ENCODE measurements at regions not wholly inside any gene's neighbourhood (a gene's known extent, or its start where the extent isn't known, plus 50 kb on each side); places are given as distances from the start of the nearest gene placed in this dataset.
A peak's percentile ranks its signal among the peaks of the same experiment; 100 is the strongest.

- Histone ChIP-seq H3K27ac (ENCODE audit: low read depth, low read length) (no peak overlapping the region), H3K36me3 (ENCODE audit: insufficient read depth, low read length) (no peaks in the 10 kb centered on the region), H3K9me3 (ENCODE audit: insufficient read depth, low read depth, low read length) (no peaks in the 10 kb centered on the region), H3K27me3 (ENCODE audit: insufficient read depth, low read length) (no peaks in the 10 kb centered on the region), H3K4me2 (ENCODE audit: low read length) (no peak overlapping the region), H2AFZ (ENCODE audit: low read depth, low read length) (no peak overlapping the region), H4K20me1 (ENCODE audit: insufficient read depth, low read length) (no peaks in the 10 kb centered on the region), H3K4me1 (ENCODE audit: insufficient read depth, low read length) (no peaks in the 10 kb centered on the region), H3K9ac (ENCODE audit: low read length) (no peak overlapping the region), H3K4me3 (ENCODE audit: insufficient read depth, low read depth, low read length) (no peak overlapping the region), H3K79me2 (ENCODE audit: insufficient read depth, low read length) (no peaks in the 10 kb centered on the region)
- H3K4me3 Mint-ChIP-seq (ENCODE audit: unreplicated experiment): no peak overlapping the region
- no peaks in the 10 kb centered on the region for H3K9me3 Mint-ChIP-seq (ENCODE audit: unreplicated experiment)
- no peak for DNase-seq (ENCODE audit: low read depth)
- H3K4me1 Mint-ChIP-seq (ENCODE audit: low read depth, unreplicated experiment): no peaks in the 10 kb centered on the region
- TF ChIP-seq CTCF (IDR thresholded peaks at IDR 0.05; ENCODE audit: insufficient read depth, low read depth, low read length): no peak
- no peak for TF ChIP-seq EZH2 (IDR thresholded peaks at IDR 0.05; ENCODE audit: insufficient read depth, low read length)
- H3K27me3 Mint-ChIP-seq (ENCODE audit: low read depth, unreplicated experiment): no peaks in the 10 kb centered on the region
- no peak overlapping the region for H3K27ac Mint-ChIP-seq (ENCODE audit: unreplicated experiment)
- FAIRE-seq: no peak
- no peaks in the 10 kb centered on the region for H3K36me3 Mint-ChIP-seq (ENCODE audit: low read depth, unreplicated experiment)
These were observed 149.7 kb upstream of the STARD13 start for GRCh38 chr13:33435207-33435606.

GRCh38 chr13:33438918-33439317 lies 153.4 kb upstream of the STARD13 start:
- no peaks in the 10 kb centered on the region for H4K20me1 ChIP-seq (ENCODE audit: insufficient read depth, low read length)
- no peaks in the 10 kb centered on the region for H3K36me3 ChIP-seq (ENCODE audit: insufficient read depth, low read length)
- H2AFZ ChIP-seq (ENCODE audit: low read depth, low read length): no peak overlapping the region
- TF ChIP-seq EZH2 (IDR thresholded peaks at IDR 0.05; ENCODE audit: insufficient read depth, low read length) (no peak), CTCF (IDR thresholded peaks at IDR 0.05; ENCODE audit: insufficient read depth, low read depth, low read length) (no peak)
- H3K4me1 ChIP-seq (ENCODE audit: insufficient read depth, low read length): no peaks in the 10 kb centered on the region
- no peak overlapping the region for H3K4me2 ChIP-seq (ENCODE audit: low read length)
- H3K27me3 ChIP-seq (ENCODE audit: insufficient read depth, low read length): no peaks in the 10 kb centered on the region
- Mint-ChIP-seq H3K27ac (ENCODE audit: unreplicated experiment) (no peak overlapping the region), H3K36me3 (ENCODE audit: low read depth, unreplicated experiment) (no peaks in the 10 kb centered on the region), H3K9me3 (ENCODE audit: unreplicated experiment) (no peaks in the 10 kb centered on the region), H3K27me3 (ENCODE audit: low read depth, unreplicated experiment) (no peaks in the 10 kb centered on the region), H3K4me3 (ENCODE audit: unreplicated experiment) (no peak overlapping the region), H3K4me1 (ENCODE audit: low read depth, unreplicated experiment) (no peaks in the 10 kb centered on the region)
- H3K79me2 ChIP-seq (ENCODE audit: insufficient read depth, low read length): no peaks in the 10 kb centered on the region
- DNase-seq (ENCODE audit: low read depth) (no peak), FAIRE-seq (no peak)
- H3K27ac ChIP-seq (ENCODE audit: low read depth, low read length): no peak overlapping the region
- no peaks in the 10 kb centered on the region for H3K9me3 ChIP-seq (ENCODE audit: insufficient read depth, low read depth, low read length)
- H3K4me3 ChIP-seq (ENCODE audit: insufficient read depth, low read depth, low read length): no peak overlapping the region
- no peak overlapping the region for H3K9ac ChIP-seq (ENCODE audit: low read length)

GRCh38 chr13:33441015-33441414 lies 155.5 kb upstream of the STARD13 start:
- Histone ChIP-seq H3K27me3 (ENCODE audit: insufficient read depth, low read length) (no peaks in the 10 kb centered on the region), H3K4me3 (ENCODE audit: insufficient read depth, low read depth, low read length) (no peak overlapping the region), H4K20me1 (ENCODE audit: insufficient read depth, low read length) (no peaks in the 10 kb centered on the region), H2AFZ (ENCODE audit: low read depth, low read length) (peak overlapping the region; percentile 43), H3K4me1 (ENCODE audit: insufficient read depth, low read length) (no peaks in the 10 kb centered on the region), H3K36me3 (ENCODE audit: insufficient read depth, low read length) (no peaks in the 10 kb centered on the region), H3K9me3 (ENCODE audit: insufficient read depth, low read depth, low read length) (no peaks in the 10 kb centered on the region), H3K79me2 (ENCODE audit: insufficient read depth, low read length) (no peaks in the 10 kb centered on the region), H3K9ac (ENCODE audit: low read length) (no peak overlapping the region), H3K4me2 (ENCODE audit: low read length) (no peak overlapping the region), H3K27ac (ENCODE audit: low read depth, low read length) (no peak overlapping the region)
- no peak overlapping the region for H3K27ac Mint-ChIP-seq (ENCODE audit: unreplicated experiment)
- no peaks in the 10 kb centered on the region for H3K4me1 Mint-ChIP-seq (ENCODE audit: low read depth, unreplicated experiment)
- no peaks in the 10 kb centered on the region for H3K9me3 Mint-ChIP-seq (ENCODE audit: unreplicated experiment)
- TF ChIP-seq CTCF (IDR thresholded peaks at IDR 0.05; ENCODE audit: insufficient read depth, low read depth, low read length) (peak; percentile 28), EZH2 (IDR thresholded peaks at IDR 0.05; ENCODE audit: insufficient read depth, low read length) (no peak)
- H3K36me3 Mint-ChIP-seq (ENCODE audit: low read depth, unreplicated experiment): no peaks in the 10 kb centered on the region
- H3K4me3 Mint-ChIP-seq (ENCODE audit: unreplicated experiment): no peak overlapping the region
- H3K27me3 Mint-ChIP-seq (ENCODE audit: low read depth, unreplicated experiment): no peaks in the 10 kb centered on the region
- FAIRE-seq (no peak), DNase-seq (ENCODE audit: low read depth) (no peak)
